ENCODE measurements at regions not wholly inside any gene's neighbourhood (a gene's known extent, or its start where the extent isn't known, plus 50 kb on each side); places are given as distances from the start of the nearest gene placed in this dataset.

DNA sequence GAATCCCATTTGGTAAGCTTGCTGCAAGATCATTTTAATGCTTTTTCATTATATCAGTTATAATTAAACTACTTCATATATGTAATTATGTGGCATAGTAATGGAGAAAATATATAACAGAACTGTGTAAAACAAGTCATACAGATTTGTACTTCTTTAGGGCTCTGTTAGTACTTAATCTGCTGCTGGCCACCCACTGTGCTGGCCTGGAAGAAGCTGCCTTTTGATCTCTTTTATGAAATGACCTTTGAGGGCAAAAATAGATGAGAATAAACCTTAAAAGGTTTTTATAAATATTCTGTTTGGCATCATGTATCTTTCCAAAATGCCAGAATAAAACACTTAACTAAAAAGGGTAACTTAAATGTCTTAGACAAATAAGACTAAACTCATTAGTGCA is 262.9 kb downstream of the ZIC1 start:
- TF ChIP-seq, protein P1, sequence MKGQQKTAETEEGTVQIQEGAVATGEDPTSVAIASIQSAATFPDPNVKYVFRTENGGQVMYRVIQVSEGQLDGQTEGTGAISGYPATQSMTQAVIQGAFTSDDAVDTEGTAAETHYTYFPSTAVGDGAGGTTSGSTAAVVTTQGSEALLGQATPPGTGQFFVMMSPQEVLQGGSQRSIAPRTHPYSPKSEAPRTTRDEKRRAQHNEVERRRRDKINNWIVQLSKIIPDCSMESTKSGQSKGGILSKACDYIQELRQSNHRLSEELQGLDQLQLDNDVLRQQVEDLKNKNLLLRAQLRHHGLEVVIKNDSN (IDR thresholded peaks at IDR 0.05), result no peak
- TF ChIP-seq RAD21 (IDR thresholded peaks at IDR 0.05; ENCODE audit: low read depth), result no peak
- no peak for TF ChIP-seq TCF12 (IDR thresholded peaks at IDR 0.05; ENCODE audit: low read depth)
- TF ChIP-seq NFIC (IDR thresholded peaks at IDR 0.05), result no peak
- TF ChIP-seq, protein P2, sequence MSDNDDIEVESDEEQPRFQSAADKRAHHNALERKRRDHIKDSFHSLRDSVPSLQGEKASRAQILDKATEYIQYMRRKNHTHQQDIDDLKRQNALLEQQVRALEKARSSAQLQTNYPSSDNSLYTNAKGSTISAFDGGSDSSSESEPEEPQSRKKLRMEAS (IDR thresholded peaks at IDR 0.05), result no peak
- TF ChIP-seq EGR1 (IDR thresholded peaks at IDR 0.05), result no peak
- no peak for TF ChIP-seq FOXM1 (IDR thresholded peaks at IDR 0.05; ENCODE audit: borderline replicate concordance, low read depth)
- no peak for TF ChIP-seq CREB1 (IDR thresholded peaks at IDR 0.05; ENCODE audit: low read depth)
- TF ChIP-seq EP300 (IDR thresholded peaks at IDR 0.05; ENCODE audit: borderline replicate concordance), result no peak

DNA sequence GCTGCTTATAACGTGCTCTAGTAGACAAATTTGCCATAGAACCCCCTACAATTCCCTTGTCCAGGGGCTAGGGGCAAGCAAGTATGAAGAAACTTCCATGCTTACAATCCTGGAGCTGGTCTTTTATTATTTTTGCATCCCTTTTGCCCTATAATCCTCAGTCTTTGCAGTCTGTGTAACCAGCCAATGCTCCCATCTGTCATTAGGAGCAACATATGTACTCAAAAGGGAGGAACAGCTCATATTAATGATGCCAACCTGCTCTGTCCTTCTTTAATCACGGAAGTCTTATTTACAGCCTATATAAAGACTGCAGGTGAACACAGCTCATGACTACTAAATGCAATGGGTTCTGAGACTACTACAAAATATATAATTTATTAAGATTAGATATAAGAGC is 263.3 kb downstream of the ZIC1 start:
- no peak for TF ChIP-seq FOXM1 (IDR thresholded peaks at IDR 0.05; ENCODE audit: borderline replicate concordance, low read depth)
- TF ChIP-seq TCF12 (IDR thresholded peaks at IDR 0.05; ENCODE audit: low read depth), result no peak
- TF ChIP-seq TAF1 (IDR thresholded peaks at IDR 0.05; ENCODE audit: low read depth), result no peak
- no peak for TF ChIP-seq CEBPB (IDR thresholded peaks at IDR 0.05)
- no peak for TF ChIP-seq ZBTB7A (IDR thresholded peaks at IDR 0.05; ENCODE audit: low read depth)
- TF ChIP-seq NFIC (IDR thresholded peaks at IDR 0.05), result no peak
- no peak for TF ChIP-seq EP300 (IDR thresholded peaks at IDR 0.05; ENCODE audit: borderline replicate concordance)
- TF ChIP-seq YY1 (IDR thresholded peaks at IDR 0.05; ENCODE audit: low read depth), result no peak
- TF ChIP-seq RAD21 (IDR thresholded peaks at IDR 0.05; ENCODE audit: low read depth), result no peak

DNA sequence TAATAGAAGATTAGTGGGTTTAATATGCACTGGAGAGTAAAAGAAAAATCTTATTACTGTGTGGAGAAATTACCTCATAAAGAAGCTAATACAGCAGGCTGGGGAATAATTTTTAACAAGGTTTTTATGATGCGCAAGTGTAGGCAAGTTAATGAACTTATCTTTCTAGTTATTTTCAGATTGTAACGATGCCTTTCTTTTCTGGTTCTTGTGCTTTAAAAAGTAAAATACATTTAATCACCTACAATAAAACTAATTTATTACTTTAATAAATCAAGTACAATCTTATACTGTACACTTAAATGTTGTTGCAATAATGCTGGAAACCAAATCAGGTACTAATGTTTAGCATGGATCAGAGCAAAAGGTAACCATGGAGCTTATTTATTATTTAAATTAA is 266.6 kb downstream of the ZIC1 start:
- no peak for TF ChIP-seq YY1 (IDR thresholded peaks at IDR 0.05; ENCODE audit: low read depth)
- no peak for TF ChIP-seq CREB1 (IDR thresholded peaks at IDR 0.05; ENCODE audit: low read depth)
- TF ChIP-seq, protein P2 (IDR thresholded peaks at IDR 0.05), result no peak
- TF ChIP-seq TAF1 (IDR thresholded peaks at IDR 0.05; ENCODE audit: low read depth), result no peak
- no peak for TF ChIP-seq TEAD4 (IDR thresholded peaks at IDR 0.05)
- TF ChIP-seq, protein P3, sequence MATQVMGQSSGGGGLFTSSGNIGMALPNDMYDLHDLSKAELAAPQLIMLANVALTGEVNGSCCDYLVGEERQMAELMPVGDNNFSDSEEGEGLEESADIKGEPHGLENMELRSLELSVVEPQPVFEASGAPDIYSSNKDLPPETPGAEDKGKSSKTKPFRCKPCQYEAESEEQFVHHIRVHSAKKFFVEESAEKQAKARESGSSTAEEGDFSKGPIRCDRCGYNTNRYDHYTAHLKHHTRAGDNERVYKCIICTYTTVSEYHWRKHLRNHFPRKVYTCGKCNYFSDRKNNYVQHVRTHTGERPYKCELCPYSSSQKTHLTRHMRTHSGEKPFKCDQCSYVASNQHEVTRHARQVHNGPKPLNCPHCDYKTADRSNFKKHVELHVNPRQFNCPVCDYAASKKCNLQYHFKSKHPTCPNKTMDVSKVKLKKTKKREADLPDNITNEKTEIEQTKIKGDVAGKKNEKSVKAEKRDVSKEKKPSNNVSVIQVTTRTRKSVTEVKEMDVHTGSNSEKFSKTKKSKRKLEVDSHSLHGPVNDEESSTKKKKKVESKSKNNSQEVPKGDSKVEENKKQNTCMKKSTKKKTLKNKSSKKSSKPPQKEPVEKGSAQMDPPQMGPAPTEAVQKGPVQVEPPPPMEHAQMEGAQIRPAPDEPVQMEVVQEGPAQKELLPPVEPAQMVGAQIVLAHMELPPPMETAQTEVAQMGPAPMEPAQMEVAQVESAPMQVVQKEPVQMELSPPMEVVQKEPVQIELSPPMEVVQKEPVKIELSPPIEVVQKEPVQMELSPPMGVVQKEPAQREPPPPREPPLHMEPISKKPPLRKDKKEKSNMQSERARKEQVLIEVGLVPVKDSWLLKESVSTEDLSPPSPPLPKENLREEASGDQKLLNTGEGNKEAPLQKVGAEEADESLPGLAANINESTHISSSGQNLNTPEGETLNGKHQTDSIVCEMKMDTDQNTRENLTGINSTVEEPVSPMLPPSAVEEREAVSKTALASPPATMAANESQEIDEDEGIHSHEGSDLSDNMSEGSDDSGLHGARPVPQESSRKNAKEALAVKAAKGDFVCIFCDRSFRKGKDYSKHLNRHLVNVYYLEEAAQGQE (IDR thresholded peaks at IDR 0.05; ENCODE audit: low read depth), result no peak
- TF ChIP-seq EGR1 (IDR thresholded peaks at IDR 0.05), result no peak
- TF ChIP-seq, protein P1 (IDR thresholded peaks at IDR 0.05), result no peak
- TF ChIP-seq FOXM1 (IDR thresholded peaks at IDR 0.05; ENCODE audit: borderline replicate concordance, low read depth), result no peak
- no peak for TF ChIP-seq RAD21 (IDR thresholded peaks at IDR 0.05; ENCODE audit: low read depth)
- TF ChIP-seq EP300 (IDR thresholded peaks at IDR 0.05; ENCODE audit: borderline replicate concordance), result no peak
- TF ChIP-seq NFIC (IDR thresholded peaks at IDR 0.05), result no peak
- no peak for TF ChIP-seq CEBPB (IDR thresholded peaks at IDR 0.05)
- TF ChIP-seq TCF12 (IDR thresholded peaks at IDR 0.05; ENCODE audit: low read depth), result no peak
- TF ChIP-seq ZBTB7A (IDR thresholded peaks at IDR 0.05; ENCODE audit: low read depth), result no peak

DNA sequence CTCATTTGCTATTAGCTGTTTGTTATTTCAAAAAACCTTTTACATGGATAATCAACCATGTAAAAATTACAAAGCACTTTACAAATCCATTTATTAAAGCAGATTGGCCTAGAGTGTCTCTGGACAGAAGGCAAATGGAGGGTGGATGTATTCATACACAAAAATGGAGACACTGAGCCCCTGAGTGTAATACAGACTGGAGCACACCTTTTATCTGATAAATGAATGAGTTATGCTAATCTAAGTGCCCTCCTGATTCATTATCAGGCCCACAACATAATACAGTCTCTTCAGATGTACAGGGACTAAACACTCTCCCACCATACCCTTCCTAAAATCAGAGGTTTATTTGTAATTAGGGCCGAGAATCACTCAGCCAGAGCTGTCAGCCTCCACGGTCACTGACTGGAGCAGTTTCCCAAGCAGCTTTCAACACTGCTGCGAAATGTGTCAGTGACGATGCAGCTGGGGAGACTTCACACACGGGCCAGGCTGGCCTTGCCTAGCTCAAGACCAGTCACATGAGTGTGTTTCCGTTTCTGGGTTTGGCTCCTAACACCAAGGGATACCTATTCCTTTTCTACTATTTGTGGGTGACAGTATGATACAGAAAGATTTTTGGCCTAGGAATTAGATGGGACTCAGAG is 271.8 kb downstream of the ZIC1 start:
- TF ChIP-seq TCF12 (IDR thresholded peaks at IDR 0.05; ENCODE audit: low read depth) (no peak), EGR1 (IDR thresholded peaks at IDR 0.05) (no peak), CREB1 (IDR thresholded peaks at IDR 0.05; ENCODE audit: low read depth) (no peak), TAF1 (IDR thresholded peaks at IDR 0.05; ENCODE audit: low read depth) (no peak), RAD21 (IDR thresholded peaks at IDR 0.05; ENCODE audit: low read depth) (no peak), CEBPB (IDR thresholded peaks at IDR 0.05) (no peak)
- TF ChIP-seq, protein P1 (IDR thresholded peaks at IDR 0.05), result no peak

DNA sequence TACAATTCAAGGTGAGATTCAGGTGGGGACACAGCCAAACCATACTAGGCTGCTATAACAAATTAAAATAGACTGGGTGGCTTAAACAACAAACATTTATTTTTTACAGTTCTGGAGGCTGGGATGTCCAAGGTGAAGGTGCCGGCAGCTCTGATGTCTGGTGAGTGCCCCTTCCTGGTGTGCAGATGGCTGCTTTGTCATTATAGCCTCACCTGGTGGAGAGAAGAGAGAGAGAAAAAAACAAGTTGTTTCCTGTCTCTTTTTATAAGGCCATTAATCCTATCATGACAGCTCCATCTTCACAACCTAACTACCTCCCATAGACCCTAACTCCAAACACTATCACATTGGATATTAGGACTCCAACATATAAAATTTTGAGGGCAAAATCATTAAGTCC is 279.7 kb downstream of the ZIC1 start:
- no peak for TF ChIP-seq FOXM1 (IDR thresholded peaks at IDR 0.05; ENCODE audit: borderline replicate concordance, low read depth)
- TF ChIP-seq NFIC (IDR thresholded peaks at IDR 0.05), result no peak
- no peak for TF ChIP-seq EGR1 (IDR thresholded peaks at IDR 0.05)
- TF ChIP-seq CREB1 (IDR thresholded peaks at IDR 0.05; ENCODE audit: low read depth), result no peak
- TF ChIP-seq, protein P2 (IDR thresholded peaks at IDR 0.05), result no peak
- TF ChIP-seq, protein P3 (IDR thresholded peaks at IDR 0.05; ENCODE audit: low read depth), result no peak
- no peak for TF ChIP-seq YY1 (IDR thresholded peaks at IDR 0.05; ENCODE audit: low read depth)
